Body of pancreas (tissue), 4 donors: ENCODE measurements at regions not wholly inside any gene's neighbourhood (a gene's known extent, or its start where the extent isn't known, plus 50 kb on each side); places are given as distances from the start of the nearest gene placed in this dataset.
"Not testable (repeated sequence)": the region's sequence is repeated elsewhere in the genome, so short reads cannot be mapped to it uniquely, and the experiment has no call there.

Experiments
- ATAC-seq: fragments of 150-250 bp; one replicate; pipeline ENCODE4 v1.9.1; 2016
- DNase-seq, 4 donors: peaks; one replicate each; pipeline ENCODE4 v3.0.0-alpha.2; 2019
- H3K27ac ChIP-seq, 4 donors: fragments of 200-600 bp; sonication (generic); 1 replicate in 3 of 4; 2 replicates in 1 of 4; pipeline versions ENCODE4 v1.5.1 to v1.6.1; 2016 to 2019; ENCODE audit warnings: mild to moderate bottlenecking in 1 of 4, mixed read lengths in 1 of 4, moderate library complexity in 1 of 4
- H3K27me3 ChIP-seq, 2 donors: fragments of 200-600 bp; sonication (generic); one replicate each; pipeline ENCODE4 v1.6.0; 2016; ENCODE audit warnings: mild to moderate bottlenecking in 1 of 2
- H3K36me3 ChIP-seq, 2 donors: fragments of 200-600 bp; sonication (generic); replicated peaks in 1 of 2; 2 replicates each; pipeline ENCODE4 v1.5.1; 2016; ENCODE audit warnings: low read depth in 2 of 2; ENCODE audit not compliant: insufficient read depth in 1 of 2
- H3K4me1 ChIP-seq: fragments of 200-600 bp; sonication (generic); one replicate; pipeline ENCODE4 v1.6.0; 2016
- H3K4me3 ChIP-seq, 2 donors: fragments of 200-600 bp; sonication (generic); 1 replicate in 1 of 2; 2 replicates in 1 of 2; pipeline ENCODE4 v1.5.1; 2016 to 2019
- H3K9me3 ChIP-seq, 3 donors: fragments of 200-600 bp; sonication (generic); 1 replicate in 2 of 3; 2 replicates in 1 of 3; pipeline ENCODE4 v1.5.1; 2016
- POLR2A ChIP-seq, 3 donors: fragments of 450-650 bp; IDR thresholded peaks; one replicate each; pipeline ENCODE4 v1.6.1; 2016; ENCODE audit warnings: antibody characterized with exemption in 3 of 3, mild to moderate bottlenecking in 2 of 3
- WGBS, 2 donors: methylation state at CpG; one replicate each; pipeline ENCODE4 v1.1.5; 2017; 5-methylcytosine and 5-hydroxymethylcytosine counted together
- intact Hi-C: fragments of 100-400 bp; cut with DNase I; formaldehyde crosslinking; loops from one replicate; pipeline ENCODE4 v1.15.1; 2023
- TF ChIP-seq, protein P1 (sequence below), 7 experiments: fragments of 450-650 bp in 4 of 7; fragments of 200-600 bp in 3 of 7; sonication (generic) in 3 of 7; IDR thresholded peaks; one replicate each; pipeline ENCODE4 v1.5.1; 2016 to 2019; ENCODE audit warnings: antibody characterized with exemption in 7 of 7

DNA sequence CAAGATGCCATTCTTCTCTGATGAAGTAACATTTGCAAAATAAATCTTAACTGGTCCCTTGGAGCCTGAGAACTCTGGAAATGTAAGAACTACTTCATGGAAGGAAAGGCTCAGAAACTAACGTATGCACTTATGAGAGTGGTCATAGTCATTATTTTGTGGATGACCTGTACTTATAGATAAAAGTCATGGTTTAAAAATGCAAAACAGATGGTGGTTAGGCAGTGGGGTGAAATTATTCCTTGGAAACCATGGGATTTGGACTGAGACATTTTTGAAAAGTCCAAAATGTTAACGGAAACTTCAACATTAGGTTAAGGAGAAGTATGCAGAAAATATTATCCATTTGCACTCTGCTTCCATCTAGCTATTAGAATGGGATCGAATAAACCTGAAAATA, 223.0 kb downstream of the ICOS start:
- Histone ChIP-seq H3K36me3 (no peaks in the 10 kb centered on the region), H3K9me3 (no peaks in the 10 kb centered on the region), H3K4me1 (no peaks in the 10 kb centered on the region), H3K27ac (no peak overlapping the region), H3K4me3 (no peak overlapping the region), H3K27me3 (no peaks in the 10 kb centered on the region)
- intact Hi-C loops = no loop called here
- ATAC-seq (no peak), DNase-seq (no peak)
- WGBS, 2 donors = 76 to 84% methylated on average over 3 of the region's 3 CpGs
- TF ChIP-seq POLR2A (IDR thresholded peaks at IDR 0.05) = no peak
- TF ChIP-seq, protein P1, sequence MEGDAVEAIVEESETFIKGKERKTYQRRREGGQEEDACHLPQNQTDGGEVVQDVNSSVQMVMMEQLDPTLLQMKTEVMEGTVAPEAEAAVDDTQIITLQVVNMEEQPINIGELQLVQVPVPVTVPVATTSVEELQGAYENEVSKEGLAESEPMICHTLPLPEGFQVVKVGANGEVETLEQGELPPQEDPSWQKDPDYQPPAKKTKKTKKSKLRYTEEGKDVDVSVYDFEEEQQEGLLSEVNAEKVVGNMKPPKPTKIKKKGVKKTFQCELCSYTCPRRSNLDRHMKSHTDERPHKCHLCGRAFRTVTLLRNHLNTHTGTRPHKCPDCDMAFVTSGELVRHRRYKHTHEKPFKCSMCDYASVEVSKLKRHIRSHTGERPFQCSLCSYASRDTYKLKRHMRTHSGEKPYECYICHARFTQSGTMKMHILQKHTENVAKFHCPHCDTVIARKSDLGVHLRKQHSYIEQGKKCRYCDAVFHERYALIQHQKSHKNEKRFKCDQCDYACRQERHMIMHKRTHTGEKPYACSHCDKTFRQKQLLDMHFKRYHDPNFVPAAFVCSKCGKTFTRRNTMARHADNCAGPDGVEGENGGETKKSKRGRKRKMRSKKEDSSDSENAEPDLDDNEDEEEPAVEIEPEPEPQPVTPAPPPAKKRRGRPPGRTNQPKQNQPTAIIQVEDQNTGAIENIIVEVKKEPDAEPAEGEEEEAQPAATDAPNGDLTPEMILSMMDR (IDR thresholded peaks at IDR 0.05) = no peak

DNA sequence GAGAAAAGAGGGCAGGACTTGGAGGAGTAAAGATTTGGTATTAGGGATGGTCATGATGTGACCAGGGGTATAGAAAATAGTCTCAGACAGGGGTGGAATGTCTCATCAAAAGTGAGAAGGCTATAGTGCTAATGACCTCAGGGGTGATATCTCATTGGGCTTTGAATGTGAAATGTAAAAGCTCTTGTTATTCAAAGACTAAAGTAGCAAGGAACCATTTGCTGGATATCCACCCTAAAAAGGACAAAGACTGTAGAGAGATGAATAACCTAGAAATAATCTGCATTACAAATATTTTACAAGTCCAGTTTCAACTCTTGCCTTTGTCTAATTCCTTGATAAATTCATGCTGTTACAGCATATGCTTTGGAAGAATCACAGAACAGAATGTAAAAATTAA, 224.4 kb downstream of the ICOS start:
- no peak for DNase-seq
- TF ChIP-seq, protein P1 (IDR thresholded peaks at IDR 0.05) = no peak
- TF ChIP-seq POLR2A (IDR thresholded peaks at IDR 0.05) = no peak
- H3K36me3 ChIP-seq = no peaks in the 10 kb centered on the region
- H3K27ac ChIP-seq = no peak overlapping the region
- no peak for ATAC-seq
- H3K4me3 ChIP-seq = no peak overlapping the region
- no peaks in the 10 kb centered on the region for H3K4me1 ChIP-seq
- H3K9me3 ChIP-seq = no peaks in the 10 kb centered on the region
- intact Hi-C loops = no loop called here
- no peaks in the 10 kb centered on the region for H3K27me3 ChIP-seq

- Histone ChIP-seq H3K27ac (no peak overlapping the region), H3K4me1 (no peaks in the 10 kb centered on the region), H3K4me3 (no peak overlapping the region), H3K36me3 (no peaks in the 10 kb centered on the region), H3K9me3 (no peaks in the 10 kb centered on the region), H3K27me3 (no peaks in the 10 kb centered on the region)
- TF ChIP-seq, protein P1 (IDR thresholded peaks at IDR 0.05) = no peak
- no peak for TF ChIP-seq POLR2A (IDR thresholded peaks at IDR 0.05)
- ATAC-seq (no peak), DNase-seq (no peak)
- intact Hi-C loops = no loop called here
- WGBS, 2 donors = 65 to 69% methylated on average over 3 of the region's 3 CpGs
These were observed 225.3 kb downstream of the ICOS start for GRCh38 chr2:204161886-204162285.

- intact Hi-C loops = no loop called here
- TF ChIP-seq, protein P1 (IDR thresholded peaks at IDR 0.05) = no peak
- TF ChIP-seq POLR2A (IDR thresholded peaks at IDR 0.05) = no peak
- Histone ChIP-seq H3K4me3 (no peak overlapping the region), H3K9me3 (no peaks in the 10 kb centered on the region), H3K36me3 (no peaks in the 10 kb centered on the region), H3K27ac (no peak overlapping the region), H3K4me1 (no peaks in the 10 kb centered on the region), H3K27me3 (no peaks in the 10 kb centered on the region)
- DNase-seq (no peak), ATAC-seq (no peak)
- 51% methylated on average over 3 of the region's 3 CpGs for WGBS, 2 donors
These were observed 230.4 kb downstream of the ICOS start for GRCh38 chr2:204166961-204167360.

DNA sequence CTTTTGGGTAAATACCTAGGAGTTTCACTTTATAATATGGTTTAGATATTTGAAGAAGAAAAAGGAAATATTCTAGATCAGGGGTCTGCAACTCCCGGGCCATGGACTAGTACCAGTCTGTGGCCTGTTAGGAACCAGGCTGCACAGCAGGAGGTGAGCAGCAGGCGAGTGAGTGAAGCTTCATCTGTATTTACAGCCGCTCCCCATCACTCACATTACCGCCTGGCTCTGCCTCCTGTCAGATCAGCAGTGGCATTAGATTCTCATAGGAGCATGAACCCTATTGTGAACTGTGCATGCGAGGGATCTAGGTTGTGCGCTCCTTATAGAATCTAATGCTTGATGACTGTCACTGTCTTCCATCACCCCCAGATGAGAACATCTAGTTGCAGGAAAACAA, 231.1 kb downstream of the ICOS start:
- H3K9me3 ChIP-seq, DNase-seq, H3K27ac ChIP-seq, ATAC-seq, H3K4me3 ChIP-seq, H3K27me3 ChIP-seq, H3K36me3 ChIP-seq, H3K4me1 ChIP-seq, intact Hi-C loops: not testable (repeated sequence)
- 88 to 89% methylated on average over 6 of the region's 6 CpGs for WGBS, 2 donors
